ELR (cell line): ENCODE measurements at regions not wholly inside any gene's neighbourhood (a gene's known extent, or its start where the extent isn't known, plus 50 kb on each side); places are given as distances from the start of the nearest gene placed in this dataset.
"Not testable (repeated sequence)": the region's sequence is repeated elsewhere in the genome, so short reads cannot be mapped to it uniquely, and the experiment has no call there.

Source experiments
- DNase-seq: peaks from one replicate; pipeline ENCODE4 v3.0.0-alpha.2; 2015; ENCODE audit warnings: low read depth

- no peak for DNase-seq
Measured at GRCh38 chr3:147672035-147672434, 262.9 kb downstream of the ZIC1 start.

GRCh38 chr3:147672436-147672835, 263.3 kb downstream of the ZIC1 start:
- no peak for DNase-seq

- DNase-seq = no peak
Measured at GRCh38 chr3:147675761-147676160, 266.6 kb downstream of the ZIC1 start.

- no peak for DNase-seq
Measured at GRCh38 chr3:147680837-147681483, 271.8 kb downstream of the ZIC1 start.

- DNase-seq = no peak
Measured at GRCh38 chr3:147688868-147689267, 279.7 kb downstream of the ZIC1 start.

- peak; percentile 85 for DNase-seq
Measured at GRCh38 chr3:147699175-147699838, 290.1 kb downstream of the ZIC1 start.

- no peak for DNase-seq
Measured at GRCh38 chr3:147701195-147701594, 292.0 kb downstream of the ZIC1 start.

GRCh38 chr3:147702509-147702908, 293.3 kb downstream of the ZIC1 start:
- no peak for DNase-seq

- no peak for DNase-seq
Measured at GRCh38 chr3:147705651-147706051, 296.5 kb downstream of the ZIC1 start.

GRCh38 chr3:147710753-147711152, 301.6 kb downstream of the ZIC1 start:
- not testable (repeated sequence) for DNase-seq

- no peak for DNase-seq
Measured at GRCh38 chr3:147712357-147712756, 303.2 kb downstream of the ZIC1 start.

- not testable (repeated sequence) for DNase-seq
Measured at GRCh38 chr3:147712758-147713157, 303.6 kb downstream of the ZIC1 start.

- DNase-seq = no peak
Measured at GRCh38 chr3:147713234-147714133, 304.3 kb downstream of the ZIC1 start.

- DNase-seq = no peak
Measured at GRCh38 chr3:147729641-147730040, 320.5 kb downstream of the ZIC1 start.

- no peak for DNase-seq
Measured at GRCh38 chr3:147730284-147730683, 321.1 kb downstream of the ZIC1 start.

GRCh38 chr3:147733217-147733616, 324.1 kb downstream of the ZIC1 start:
- no peak for DNase-seq

- DNase-seq = peak; percentile 16
Measured at GRCh38 chr3:147735616-147736015, 326.5 kb downstream of the ZIC1 start.

GRCh38 chr3:147736226-147736625, 327.1 kb downstream of the ZIC1 start:
- DNase-seq = no peak

- peak; percentile 2 for DNase-seq
Measured at GRCh38 chr3:147737376-147737775, 328.2 kb downstream of the ZIC1 start.

GRCh38 chr3:147740928-147741327, 331.8 kb downstream of the ZIC1 start:
- no peak for DNase-seq

GRCh38 chr3:147744967-147745366, 335.8 kb downstream of the ZIC1 start:
- no peak for DNase-seq

GRCh38 chr3:147755310-147755709, 346.1 kb downstream of the ZIC1 start:
- no peak for DNase-seq

GRCh38 chr3:147756476-147756875, 347.3 kb downstream of the ZIC1 start:
- no peak for DNase-seq
